ENCODE measurements at regions not wholly inside any gene's neighbourhood (a gene's known extent, or its start where the extent isn't known, plus 50 kb on each side); places are given as distances from the start of the nearest gene placed in this dataset.

DNA sequence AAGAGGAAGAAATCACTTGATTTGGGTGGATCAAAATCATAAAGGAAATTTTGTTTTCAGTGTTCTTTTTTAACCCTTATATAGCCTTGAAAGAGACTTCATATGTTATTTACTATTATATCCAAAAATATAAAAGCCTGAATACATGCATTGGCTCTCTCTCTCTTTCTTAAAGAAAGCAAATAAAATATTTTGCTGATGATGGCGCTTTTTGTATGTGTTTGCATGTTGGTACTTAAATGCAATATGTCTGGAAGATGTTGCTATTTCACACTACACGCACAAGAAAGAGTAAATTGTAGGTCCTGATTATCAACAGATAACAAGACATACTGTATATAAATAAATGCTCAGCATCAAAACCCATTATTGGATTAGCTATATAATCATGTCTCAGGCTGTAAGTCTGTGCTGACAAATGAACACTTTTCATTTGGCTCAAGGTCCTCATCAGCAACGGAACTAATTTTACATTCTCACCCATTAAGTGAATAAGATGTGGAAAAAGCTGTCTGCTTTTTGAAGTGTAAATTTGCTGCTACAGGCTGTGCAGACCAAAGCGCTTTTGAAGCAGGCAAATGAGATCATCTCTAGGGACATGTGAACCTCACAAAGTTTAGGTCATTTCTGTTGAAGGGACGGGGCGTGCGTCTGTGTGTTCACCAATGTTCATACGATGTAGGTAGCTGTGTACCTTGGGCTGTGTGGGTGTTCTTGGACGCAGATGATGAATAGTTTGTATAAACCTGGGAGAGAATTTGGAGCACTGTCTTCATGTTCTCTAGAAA is 122.4 kb upstream of the LMO4 start:
- TF ChIP-seq POLR2AphosphoS5 (IDR thresholded peaks at IDR 0.05; ENCODE audit: insufficient read depth in 1 of 2, low read depth in 1 of 2) = no peak
- TF ChIP-seq CTCF (IDR thresholded peaks at IDR 0.05) = no peak
- no peak for TF ChIP-seq POLR2A (IDR thresholded peaks at IDR 0.05)
